HG02938 (cell line): ENCODE measurements at regions not wholly inside any gene's neighbourhood (a gene's known extent, or its start where the extent isn't known, plus 50 kb on each side); places are given as distances from the start of the nearest gene placed in this dataset.
A peak's percentile ranks its signal among the peaks of the same experiment; 100 is the strongest.
"Not testable (repeated sequence)": the region's sequence is repeated elsewhere in the genome, so short reads cannot be mapped to it uniquely, and the experiment has no call there.

Experiments
- ATAC-seq: cut with Tn5 transposase; IDR thresholded peaks from one replicate; pipeline ENCODE4 v1.9.1; 2021; ENCODE audit warnings: mild to moderate bottlenecking, moderate library complexity; ENCODE audit not compliant: unreplicated experiment

DNA sequence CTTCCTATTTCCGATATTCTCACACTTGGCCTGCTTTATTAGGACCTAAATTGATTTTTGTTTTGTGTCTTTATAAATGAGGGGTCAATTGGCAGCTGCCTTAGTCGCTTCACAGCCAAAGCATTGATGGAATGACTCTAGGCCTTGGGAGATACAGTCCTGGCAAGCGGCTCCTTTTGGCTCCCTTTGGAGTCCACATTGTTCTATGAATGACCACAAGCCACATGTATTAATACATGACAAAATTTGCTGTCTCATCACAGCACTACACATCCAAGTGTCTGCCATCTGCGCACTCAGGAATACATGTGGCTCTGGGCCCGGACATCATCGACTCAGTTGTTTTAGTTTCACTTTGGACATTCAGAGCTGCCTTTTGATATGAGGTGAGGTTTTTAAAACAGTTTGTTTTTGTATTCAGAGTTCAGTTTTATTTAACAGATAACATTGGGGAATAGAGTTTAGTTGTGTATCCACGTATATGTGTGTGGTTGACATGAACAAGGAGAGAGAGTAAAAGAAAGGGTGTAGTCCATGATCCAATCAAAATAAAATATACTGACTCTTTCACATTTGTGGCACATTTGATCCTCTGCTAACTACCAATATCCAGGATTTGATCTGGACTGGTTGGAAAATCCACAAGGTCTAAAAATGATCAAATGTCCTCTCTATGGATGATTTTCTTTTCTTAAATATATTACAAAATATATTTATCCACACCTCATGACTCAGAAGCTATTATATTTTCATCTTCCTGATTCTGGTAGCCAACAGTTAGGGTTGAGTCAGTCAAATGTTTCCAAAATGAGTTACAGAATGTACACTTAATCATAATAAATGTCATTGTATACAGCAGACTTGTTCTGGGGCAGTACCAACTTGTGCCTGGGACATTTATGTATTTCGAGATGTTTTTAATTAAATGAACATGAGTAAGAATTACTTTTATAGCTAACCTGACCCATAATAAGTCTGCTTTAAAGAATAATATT is 114.0 kb upstream of the MTAP start:
- no peak for ATAC-seq

DNA sequence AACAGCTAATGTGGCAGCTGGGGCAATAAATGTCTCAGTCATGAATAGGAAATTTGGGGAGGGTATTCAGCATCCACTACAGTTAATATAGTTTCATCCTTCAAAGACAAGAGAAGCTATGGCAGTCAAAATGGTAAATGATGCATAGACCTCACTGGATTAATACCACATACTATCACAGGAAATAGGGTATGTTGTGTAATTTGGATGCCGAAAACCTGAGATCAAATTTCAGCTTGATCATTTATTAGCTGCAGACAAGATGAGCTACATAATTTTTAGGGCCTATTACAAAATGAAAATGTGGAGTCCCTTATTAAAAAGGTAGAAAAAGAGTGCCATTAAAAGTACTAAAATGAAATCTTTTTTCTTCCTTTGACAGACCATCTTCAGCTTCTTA is 112.6 kb upstream of the MTAP start:
- no peak for ATAC-seq

DNA sequence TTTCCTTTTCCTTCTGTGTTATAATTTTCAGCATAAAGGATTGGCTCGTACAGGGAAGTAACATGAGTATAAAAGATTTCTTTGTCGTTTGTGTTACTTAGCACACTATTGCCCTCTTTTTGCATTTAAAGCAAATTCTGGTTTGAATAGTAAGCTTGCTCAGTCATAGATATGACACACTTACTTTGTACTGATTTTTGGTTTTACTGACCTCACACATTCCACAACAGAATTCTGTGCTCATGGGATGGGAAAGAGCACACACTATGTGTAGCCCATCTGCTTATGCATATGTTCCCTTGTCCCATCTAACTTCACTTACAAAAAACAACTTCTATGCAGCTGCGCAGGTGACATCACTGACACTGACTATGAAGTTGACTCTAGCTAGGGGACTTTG is 111.9 kb upstream of the MTAP start:
- no peak for ATAC-seq

DNA sequence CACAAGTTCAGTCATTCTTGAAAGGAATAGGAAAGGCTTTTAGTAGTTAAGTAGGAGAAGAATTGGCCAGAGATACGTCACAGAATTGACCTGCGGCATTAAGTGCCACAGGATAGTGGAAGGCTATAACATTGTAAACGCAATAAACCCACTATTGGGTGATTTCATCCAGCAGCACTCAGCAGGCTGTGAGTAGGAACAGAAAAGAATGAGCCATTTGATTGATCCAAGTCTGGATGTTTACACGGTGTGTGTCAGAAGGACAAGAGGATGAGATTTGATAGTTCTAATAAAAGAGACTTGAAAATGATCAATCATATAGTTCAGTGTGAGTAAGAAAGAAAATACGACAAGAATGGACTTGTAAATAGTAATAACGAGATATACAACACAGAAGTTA is 110.0 kb upstream of the MTAP start:
- ATAC-seq, result no peak

- no peak for ATAC-seq
These were observed 108.0 kb upstream of the MTAP start for GRCh38 chr9:21694424-21694823.

- no peak for ATAC-seq
These were observed 107.0 kb upstream of the MTAP start for GRCh38 chr9:21695443-21695842.

DNA sequence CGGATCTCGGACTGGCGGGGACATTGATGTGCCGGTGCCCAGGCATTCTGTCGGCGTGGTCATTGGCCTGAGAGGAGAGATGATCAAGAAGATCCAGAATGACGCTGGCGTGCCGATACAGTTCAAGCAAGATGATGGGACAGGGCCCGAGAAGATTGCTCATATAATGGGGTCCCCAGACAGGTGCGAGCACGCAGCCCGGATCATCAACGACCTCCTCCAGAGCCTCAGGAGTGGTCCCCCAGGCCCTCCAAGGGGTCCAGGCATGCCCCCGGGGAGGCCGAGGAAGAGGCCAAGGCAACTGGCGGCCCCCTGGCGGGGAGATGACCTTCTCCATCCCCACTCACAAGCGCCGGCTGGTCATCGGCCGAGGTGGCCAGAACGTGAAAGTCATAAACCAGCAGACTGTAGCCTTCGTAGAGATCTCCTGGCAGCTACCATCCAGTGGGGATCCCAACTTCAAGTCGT is 106.5 kb upstream of the MTAP start:
- ATAC-seq, result no peak

GRCh38 chr9:21696411-21696871 is 106.0 kb upstream of the MTAP start:
- no peak for ATAC-seq

- no peak for ATAC-seq
These were observed 94.2 kb upstream of the MTAP start for GRCh38 chr9:21708260-21708711.

DNA sequence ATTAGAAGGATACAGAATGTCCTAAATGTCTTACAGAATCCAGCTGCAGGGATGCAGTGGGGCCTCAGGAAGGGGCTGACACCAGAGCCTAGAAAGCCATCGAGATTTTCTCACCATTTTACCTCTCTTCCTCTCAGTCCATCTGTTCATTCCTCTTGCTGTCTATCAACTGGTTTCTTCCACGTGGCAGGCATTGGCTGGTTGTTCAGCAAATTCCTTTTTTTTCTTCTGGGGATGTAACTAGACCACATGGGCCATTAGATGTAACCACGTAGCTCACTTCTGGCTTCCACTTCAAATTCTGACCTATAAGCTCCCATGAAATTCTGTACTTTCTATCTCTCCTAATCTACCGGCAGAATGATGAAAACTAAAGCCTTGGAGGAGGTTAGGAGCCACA is 93.6 kb upstream of the MTAP start:
- ATAC-seq, result no peak

DNA sequence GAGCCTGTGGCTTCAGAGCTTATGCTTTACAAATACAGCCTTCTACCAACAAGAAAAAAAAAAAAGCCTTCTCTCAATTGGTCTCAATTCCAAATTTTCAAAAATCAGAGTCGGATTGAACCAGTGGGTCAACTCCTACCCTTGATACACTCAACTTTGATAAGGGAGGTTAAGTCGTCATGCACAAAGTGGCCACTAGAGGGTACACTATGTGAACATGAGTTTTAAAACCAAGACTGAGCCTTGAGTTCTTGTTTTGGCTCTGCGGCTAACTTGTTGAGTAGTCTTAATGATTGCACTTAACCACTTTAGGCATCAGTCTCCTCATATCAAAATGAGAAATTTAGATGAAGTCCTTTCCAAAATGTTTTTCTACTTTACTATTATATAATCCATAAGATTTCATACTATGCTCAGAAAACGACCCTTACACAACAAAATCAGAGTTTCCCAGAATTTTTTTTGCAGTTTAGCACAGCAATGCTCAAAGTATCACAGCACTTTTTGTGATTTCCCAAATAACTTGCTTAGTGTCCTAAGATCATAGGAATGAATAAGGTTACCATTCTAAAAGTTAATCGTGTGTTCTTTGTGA is 92.9 kb upstream of the MTAP start:
- peak; percentile 76 for ATAC-seq

GRCh38 chr9:21710548-21711191 is 91.8 kb upstream of the MTAP start:
- no peak for ATAC-seq

GRCh38 chr9:21711504-21711903 is 90.9 kb upstream of the MTAP start:
- no peak for ATAC-seq

DNA sequence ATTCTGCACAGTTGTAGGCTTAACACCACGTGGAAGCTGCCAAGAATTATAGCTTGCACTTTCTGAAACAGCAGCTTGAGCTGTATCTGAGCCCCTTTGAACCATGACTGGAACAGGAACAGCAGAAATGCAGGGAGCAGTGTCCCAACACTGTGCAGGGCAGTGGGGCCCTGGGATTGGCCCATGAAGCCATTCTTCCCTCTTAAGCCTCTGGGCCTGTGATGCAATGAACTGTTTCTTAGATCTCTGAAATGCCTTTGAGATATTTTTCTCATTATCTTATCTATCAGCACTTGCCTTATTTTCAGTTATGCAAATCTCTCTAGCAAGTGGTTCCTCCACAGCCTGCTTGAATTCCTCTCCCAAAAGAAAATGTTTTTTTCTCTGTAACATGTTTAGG is 87.0 kb upstream of the MTAP start:
- ATAC-seq, result no peak

DNA sequence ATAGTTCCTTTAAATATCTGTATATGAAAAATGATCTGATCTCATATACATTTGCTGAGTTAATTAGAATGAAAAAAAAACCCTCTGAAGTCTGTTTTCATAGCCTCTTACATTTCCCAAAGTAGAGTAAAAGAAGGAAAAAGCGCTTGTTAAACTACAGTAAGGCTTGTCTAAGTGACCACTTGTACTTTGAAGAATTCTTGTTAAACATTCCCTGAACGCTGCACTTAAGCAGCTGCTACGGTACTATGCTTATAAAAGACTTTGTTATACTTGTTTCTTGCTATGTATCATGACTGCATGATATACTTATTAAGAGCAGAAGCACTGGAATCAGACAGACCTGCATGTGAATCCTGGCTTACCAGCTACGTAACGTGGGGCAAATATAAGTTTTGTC is 81.7 kb upstream of the MTAP start:
- no peak for ATAC-seq

DNA sequence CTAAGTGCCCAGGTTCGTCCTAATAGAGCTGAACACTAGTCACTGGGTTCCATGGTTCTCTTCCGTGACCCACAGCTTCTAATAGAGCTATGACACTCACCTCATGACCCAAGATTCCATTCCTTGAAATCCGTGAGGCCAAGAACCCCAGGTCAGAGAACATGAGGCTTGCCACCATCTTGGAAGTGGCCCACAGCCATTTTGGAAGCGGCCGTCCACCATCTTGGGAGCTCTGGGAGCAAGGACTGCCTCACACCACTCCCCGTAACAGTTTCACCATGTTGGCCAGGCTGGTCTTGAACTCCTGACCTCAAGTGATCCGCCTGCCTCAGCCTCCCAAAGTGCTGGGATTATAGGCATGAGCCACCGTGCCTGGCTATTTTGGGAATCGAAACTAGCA is 75.0 kb upstream of the MTAP start:
- ATAC-seq, result not testable (repeated sequence)

DNA sequence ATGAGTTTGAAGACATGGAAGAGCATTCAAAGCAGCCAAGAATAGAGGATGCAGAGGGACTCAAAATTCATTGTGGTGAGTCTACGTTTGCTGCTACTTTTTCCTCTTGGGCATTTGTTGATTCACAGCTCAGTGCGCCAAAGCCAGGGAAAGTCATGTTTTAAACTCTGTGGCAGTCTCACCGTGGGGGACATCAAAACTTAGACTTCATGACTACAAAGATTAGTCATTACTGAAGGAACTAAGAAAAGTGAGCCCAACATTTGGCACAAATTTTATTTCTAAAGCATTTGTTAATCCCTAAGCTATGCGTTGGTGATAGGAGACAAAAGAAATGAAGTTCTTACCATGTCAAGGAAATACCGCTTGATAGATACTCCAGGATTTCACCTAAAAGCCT is 73.7 kb upstream of the MTAP start:
- ATAC-seq, result no peak

- no peak for ATAC-seq
These were observed 72.8 kb upstream of the MTAP start for GRCh38 chr9:21729648-21730047.

DNA sequence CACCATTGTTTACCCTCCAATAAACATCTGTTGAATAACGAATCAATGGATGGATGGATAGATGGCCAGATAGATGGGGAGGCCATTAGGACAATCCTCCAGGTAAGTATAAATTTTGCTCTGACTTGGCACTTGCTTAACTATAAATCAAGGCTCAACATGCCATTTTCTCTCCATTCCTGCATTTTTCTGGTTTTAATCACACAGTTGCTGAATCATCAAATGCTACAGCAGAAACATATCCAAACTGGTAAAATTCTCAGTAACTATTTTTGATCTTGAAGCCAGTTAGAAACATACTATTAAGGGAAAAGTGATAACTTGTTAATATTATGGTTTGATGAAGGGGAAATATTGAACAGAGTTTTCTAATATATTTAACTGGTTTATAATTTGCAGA is 71.5 kb upstream of the MTAP start:
- ATAC-seq, result no peak

DNA sequence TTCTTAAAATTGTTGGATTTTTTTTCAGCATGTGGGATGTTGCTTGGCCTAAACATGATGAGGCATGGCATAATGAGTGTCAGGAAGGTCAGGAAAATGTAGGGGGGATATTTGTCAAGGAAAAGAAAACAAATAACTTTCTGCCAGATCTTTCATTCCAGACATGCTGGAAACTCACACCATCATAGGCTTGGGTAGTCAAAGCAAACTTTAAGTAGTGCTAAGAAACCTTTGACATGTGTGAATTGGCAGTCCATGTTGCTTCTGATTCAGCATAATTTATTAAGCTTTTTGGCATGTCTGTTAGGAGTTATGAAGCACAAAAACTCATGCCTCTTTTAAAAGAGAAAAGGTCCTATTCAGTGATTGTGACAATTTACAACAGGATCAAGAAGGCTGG is 61.3 kb upstream of the MTAP start:
- ATAC-seq, result no peak

GRCh38 chr9:21744320-21744719 is 58.1 kb upstream of the MTAP start:
- no peak for ATAC-seq

DNA sequence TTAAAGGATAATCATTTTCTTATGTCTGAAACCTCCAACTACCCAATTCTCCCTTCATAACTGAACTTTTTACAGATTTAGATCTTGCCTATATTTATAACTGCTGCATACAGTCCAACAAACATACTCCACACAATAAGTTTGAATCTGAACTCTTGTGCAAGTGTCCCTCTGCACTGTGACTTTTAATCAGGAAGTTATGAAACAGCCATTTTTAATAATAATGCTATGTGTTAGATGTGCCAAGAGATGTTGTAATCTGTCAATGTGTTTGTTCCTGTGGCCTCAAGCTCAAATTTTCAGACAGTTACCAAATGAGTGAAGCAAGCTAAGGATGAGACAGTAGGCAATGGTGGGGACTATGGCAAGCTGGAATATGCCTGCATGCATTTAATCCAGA is 57.6 kb upstream of the MTAP start:
- ATAC-seq, result no peak
